Right ventricle myocardium inferior (tissue), 1 donor: ENCODE measurements at regions not wholly inside any gene's neighbourhood (a gene's known extent, or its start where the extent isn't known, plus 50 kb on each side); places are given as distances from the start of the nearest gene placed in this dataset.
A peak's percentile ranks its signal among the peaks of the same experiment; 100 is the strongest.

Source experiments
- ATAC-seq: fragments of 200-7000 bp; cut with Tn5 transposase; one replicate; pipeline ENCODE4 v1.9.1; 2020; ENCODE audit warnings: mild to moderate bottlenecking, moderate library complexity
- DNase-seq: peaks from one replicate; pipeline ENCODE4 v3.0.0; 2021; ENCODE audit errors: missing footprints
- intact Hi-C: fragments of 100-400 bp; cut with DNase I; formaldehyde crosslinking; loops from one replicate; pipeline ENCODE4 v1.11.0; 2022
- donor health status: DM: no; HTN: yes; CAD: no; lungs with severe emphysema.

DNA sequence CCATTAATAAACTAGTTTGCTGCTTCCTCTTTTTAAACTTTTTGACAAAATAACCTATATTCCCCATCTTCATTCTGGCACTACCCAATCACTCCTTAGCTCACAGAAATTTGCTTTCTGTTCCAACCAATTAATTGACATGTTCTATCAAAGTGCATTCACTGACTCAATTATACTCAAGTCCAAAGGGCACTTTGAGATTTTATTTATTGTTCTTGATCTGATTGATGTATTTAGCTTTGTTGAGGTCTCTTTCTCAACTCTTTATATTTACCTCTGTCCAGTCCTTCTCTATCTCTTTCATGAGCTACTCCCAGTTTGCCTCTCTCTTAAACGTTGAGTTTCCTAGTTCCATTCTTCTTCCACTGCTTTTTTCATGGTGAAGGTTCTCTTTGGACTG, 104.4 kb upstream of the TENT5A start:
- no peak for ATAC-seq
- intact Hi-C loops: loop anchor here (5.0 kb wide), 1 partner anchor 35 kb away; no protein-coding TSS in a partner anchor
- DNase-seq: no peak

DNA sequence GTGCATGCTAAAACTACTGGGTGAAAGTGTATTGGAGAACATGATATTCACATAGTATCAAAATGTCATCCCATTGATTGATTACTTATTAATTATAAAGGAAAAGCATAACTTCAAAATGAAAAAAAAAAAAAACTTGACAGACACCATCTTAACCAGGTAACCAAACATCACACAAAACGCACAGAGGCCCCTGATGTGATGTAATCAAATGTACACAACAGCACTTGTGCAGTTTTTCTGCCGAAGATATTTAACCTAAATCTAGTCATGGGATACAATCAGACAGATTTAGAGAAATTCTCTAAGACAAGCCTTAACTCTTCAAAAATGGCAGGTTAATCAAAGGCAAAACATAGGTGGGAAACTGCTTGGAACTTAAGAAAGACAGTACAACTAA, 102.0 kb upstream of the TENT5A start:
- intact Hi-C loops: no loop called here
- ATAC-seq: no peak
- DNase-seq: no peak

DNA sequence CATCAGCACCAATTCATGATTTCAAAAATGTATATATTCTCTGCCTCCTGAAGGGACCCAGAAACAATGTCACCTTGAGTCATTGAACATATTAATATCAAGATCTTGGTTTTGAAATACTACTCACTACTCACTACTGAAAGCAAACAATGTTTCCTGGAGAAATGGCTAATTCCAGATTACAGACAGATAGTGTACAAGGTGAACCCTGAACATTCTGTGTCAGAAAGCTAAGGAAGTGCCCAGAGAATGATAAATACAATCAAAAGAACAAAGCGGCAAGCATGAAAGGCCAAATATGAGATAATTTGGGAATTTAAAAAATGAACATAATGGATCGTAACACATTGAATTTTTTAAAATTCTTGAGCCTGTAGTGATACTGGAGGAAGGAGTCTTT, 101.5 kb upstream of the TENT5A start:
- intact Hi-C loops: no loop called here
- DNase-seq (no peak), ATAC-seq (no peak)

DNA sequence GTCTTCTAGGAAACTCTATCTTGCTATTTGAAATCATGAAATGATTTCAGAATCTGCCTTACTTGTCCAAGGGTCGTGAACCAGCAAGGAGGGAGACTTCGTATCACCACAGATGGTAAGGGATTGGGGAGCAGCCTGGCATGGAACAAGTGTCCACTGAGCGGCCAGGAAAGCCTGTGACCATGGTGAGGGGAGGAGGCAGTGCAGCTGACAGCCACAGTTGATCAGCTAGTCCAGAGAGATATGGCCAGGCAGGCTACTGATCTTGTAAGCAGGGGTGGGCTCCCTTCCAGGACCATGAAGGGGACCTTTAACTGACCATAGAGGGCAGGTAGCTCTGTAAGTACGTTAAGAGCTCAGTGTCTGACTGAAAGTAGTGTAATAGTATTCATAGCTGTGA, 96.8 kb upstream of the TENT5A start:
- no peak for ATAC-seq
- intact Hi-C loops: no loop called here
- DNase-seq: no peak

DNA sequence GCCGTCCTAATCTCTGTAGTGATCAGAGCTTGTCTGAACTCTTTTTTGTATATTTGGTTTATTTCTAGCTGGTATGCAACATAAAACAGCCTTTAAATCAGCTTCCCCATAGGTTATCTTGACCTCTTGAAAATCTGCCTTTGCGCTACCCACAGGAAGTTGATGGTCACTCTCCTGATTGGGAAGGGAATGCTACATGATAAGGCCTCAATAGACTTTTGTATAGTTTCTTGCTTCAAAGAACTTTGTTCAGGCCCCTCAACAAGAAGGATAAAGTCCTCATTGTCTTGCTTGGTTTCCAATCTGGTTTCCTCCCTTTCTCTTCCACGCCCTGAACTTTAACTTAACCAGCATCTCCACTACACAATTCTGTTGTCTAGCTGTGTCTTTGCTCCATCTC, 95.4 kb upstream of the TENT5A start:
- intact Hi-C loops: no loop called here
- no peak for DNase-seq

DNA sequence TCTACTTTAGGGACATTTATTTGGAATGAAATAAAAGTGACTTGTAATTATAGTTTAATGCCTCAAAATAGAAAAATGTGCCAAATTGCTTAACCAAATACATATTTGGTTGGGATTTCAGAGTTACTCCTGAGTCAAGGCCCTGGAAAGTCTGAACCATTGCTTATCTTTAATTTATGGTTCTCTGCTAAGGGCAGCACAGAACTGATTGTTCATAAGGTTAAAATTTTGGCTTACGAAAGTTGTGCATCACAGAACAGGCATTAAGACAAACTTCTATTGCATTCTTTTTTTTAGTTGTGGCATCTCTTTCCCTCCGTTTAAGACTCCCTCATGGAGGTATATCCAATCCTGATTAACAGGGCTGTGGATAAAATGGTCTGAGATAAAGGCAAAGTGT, 92.2 kb upstream of the TENT5A start:
- intact Hi-C loops: no loop called here
- no peak for ATAC-seq
- no peak for DNase-seq

More for the DNA sequence above, 95.4 kb upstream of the TENT5A start:
- ATAC-seq: no peak

DNA sequence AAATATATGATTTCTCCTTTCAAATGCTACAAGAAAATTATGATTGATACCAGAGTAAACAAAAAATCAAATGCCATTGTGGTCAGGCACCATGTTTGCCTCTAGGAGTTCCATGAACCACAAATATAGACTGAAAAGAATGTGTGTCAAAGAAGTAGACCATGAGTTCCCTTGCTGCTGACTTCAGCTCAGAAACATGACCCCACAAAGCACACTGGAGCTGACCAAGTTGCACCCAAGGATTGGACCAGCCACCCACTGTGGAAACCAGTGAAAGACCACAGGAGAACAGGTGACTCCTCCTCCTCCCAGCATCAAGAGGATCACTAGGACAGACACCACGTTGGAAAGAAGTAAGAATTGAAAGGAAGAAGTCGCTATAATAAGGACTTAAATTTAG, 90.8 kb upstream of the TENT5A start:
- ATAC-seq: no peak
- intact Hi-C loops: no loop called here
- no peak for DNase-seq

DNA sequence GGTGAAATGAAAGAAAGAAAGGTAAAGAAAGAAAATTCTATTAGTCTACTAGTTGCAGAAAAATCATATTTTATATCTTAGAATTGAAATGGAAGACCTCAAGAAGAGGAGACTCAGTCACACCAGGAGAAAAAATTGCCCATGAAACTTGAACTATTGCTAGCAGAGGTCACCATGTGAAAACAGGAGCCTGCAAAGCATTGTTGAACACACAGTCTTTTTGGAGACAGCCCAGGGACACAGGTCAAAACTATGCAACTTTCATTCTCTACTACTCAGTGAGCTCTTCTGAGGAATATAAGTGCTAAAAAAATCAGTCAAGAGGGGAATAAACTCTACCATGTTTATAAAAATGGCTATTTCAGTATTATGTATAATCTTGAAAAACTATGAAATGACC, 89.8 kb upstream of the TENT5A start:
- DNase-seq (no peak), ATAC-seq (peak; percentile 63)
- intact Hi-C loops: no loop called here

DNA sequence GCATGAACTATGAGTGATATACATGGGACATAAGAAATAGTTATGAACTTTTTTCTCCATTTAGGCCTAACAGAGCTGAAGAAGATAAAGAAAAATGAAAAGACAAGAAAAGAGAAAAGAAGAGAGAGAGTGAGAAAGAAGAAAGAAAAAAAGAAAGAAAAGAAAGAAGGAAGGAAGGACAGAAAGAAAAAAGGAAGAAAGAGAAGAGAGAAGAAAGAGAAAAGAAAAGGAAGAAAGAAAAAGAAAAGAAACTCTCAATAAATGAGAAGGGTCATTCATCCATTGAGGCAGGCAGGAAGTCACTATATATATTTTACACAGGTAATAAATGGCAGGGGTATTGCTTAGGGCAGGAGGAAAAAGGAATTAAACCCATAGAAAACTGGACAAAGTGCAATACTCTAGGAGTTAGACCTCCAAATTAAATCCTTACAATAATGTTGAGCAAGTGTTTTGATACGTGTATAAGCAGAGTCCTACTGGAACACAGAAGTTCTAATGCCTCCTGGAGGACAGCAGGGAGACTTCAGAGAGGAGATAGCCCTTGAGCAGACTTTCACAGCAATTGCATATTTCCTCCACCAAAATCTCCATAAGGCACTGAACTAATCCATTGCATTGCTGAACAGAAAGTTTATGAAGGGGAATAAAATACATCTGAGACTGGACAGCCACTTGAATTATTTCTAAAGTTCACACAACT, 86.4 kb upstream of the TENT5A start:
- intact Hi-C loops: loop anchor here (5.0 to 10.0 kb wide), 2 partner anchors 87 to 176 kb away; partner anchors contain the start of gene TENT5A
- ATAC-seq: no peak
- no peak for DNase-seq

DNA sequence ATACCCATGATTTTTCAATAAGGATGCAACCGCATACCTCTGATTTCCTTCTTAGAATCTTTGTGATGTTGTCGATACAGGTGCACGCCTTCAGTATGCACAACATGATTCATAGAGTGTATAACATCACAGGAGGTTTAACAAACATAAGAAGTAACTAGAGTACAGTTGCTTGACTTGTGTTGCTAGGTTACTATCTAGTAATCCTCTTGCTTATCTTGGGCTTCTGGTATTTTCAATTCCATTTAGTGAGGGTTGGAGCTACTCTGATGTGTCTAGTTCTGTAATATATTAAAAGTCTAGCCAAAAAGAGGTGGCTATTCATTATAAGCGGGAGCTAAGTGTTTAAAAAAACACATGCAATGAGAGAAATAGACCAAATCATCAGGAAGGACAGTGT, 85.5 kb upstream of the TENT5A start:
- peak; percentile 35 for ATAC-seq
- DNase-seq: no peak
- intact Hi-C loops: loop anchor here (5.0 to 10.0 kb wide), 2 partner anchors 86 to 177 kb away; partner anchors contain the start of gene TENT5A

DNA sequence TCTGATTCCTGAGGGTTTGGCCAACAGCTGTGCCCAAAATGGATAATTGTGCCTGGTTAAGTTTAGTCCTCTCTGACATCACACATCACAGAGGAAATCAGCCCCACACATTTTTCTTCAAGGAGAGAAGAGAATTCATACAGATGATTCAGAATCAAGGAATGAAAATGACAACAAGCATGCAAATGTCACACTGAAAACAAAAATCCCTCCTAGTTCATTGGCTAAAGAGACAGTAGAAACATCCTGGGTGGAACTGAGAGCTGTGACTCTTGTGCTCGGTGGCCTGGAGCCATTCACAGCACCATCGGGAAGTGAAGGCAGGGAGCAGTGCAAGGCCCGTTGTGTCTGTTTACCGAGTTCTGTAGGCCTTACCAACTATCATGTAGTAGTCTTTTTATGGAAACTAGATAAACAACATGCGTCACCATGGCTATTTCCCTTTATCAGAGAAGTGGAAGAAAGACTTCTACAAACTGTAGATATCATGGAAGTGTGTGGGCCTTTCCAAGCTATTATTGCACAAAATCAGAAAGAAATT, 81.7 kb upstream of the TENT5A start:
- intact Hi-C loops: loop anchor here (2.0 to 10.0 kb wide), 2 partner anchors 67 to 181 kb away; no protein-coding TSS in a partner anchor
- DNase-seq: peak; percentile 68
- peak; percentile 97 for ATAC-seq

DNA sequence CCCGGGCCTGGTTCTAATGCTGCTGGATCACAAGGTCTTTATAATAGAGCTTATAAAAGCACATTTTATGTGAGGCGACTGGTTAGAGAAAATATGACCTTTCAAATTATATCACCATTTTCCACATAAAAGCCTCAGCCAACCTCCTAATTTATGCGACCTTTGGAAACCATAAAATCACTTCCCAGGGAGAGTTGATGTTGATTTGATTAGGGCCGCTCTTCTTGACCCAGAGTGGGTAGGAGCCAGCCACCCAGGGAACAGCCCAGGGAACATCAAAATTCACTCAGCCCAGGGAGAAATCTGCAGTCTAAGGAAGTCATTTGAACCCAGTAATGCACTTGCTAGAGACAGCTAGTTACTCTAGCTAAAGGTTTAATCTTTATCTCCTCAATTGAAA, 79.8 kb upstream of the TENT5A start:
- ATAC-seq: no peak
- intact Hi-C loops: loop anchor here (10.0 kb wide), 1 partner anchor 182 kb away; no protein-coding TSS in a partner anchor
- DNase-seq: no peak

DNA sequence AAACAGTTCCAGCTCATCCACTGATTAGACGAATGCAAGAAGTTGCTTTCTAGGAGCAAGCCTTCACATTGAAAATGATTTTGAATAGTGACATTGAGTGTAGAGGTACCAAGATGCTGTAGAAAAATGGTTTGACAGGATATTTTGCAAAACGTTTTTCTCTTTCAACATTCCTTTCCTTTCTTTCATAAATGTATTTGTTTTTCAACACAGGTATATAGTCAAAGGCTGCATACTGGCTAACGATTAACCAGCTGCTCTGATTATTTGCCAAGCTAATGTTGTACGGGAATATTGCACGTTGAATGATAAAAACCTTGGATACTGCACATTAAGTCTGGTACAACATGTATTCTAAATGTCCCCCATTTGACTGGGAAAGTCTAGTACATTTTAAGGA, 78.8 kb upstream of the TENT5A start:
- DNase-seq (no peak), ATAC-seq (no peak)
- intact Hi-C loops: loop anchor here (10.0 kb wide), 1 partner anchor 184 kb away; no protein-coding TSS in a partner anchor

DNA sequence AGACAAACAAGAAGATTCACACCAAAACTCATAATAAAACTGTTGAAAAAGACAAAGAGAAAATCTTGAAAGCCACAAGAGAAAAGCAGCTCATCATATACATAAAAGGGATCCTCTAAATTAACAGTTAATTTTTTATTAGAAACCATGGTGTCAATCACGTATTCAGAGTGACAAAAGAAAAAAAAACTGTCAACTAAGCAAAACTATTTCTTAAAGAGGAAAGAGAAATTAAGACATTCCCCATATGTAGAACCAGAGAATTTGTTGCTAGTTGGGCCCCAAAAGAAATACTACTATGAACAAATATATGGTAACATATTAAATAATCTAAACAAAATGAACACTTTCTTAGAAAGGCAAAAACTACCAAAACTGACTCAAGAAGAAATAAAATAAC, 74.3 kb upstream of the TENT5A start:
- no peak for DNase-seq
- ATAC-seq: no peak
- intact Hi-C loops: no loop called here

DNA sequence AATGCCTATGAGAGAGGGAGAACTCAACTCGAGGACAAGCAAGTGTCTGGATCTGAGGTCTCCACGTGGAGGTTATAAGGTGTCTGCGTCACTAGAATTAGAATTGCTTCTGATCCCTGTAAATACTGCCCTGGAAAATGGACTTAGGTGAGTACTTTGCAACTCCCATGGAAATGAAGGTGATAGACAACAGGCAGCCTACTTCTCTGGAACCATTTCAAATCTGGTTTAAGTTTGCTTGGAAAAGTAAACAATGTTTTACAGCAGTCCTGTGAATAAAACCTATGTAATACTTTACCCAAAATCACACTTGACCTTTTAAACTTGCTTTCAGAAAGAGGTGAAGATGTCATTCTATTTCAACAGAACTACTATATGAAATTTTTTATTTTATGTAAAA, 70.1 kb upstream of the TENT5A start:
- no peak for DNase-seq
- intact Hi-C loops: no loop called here
- ATAC-seq: no peak

DNA sequence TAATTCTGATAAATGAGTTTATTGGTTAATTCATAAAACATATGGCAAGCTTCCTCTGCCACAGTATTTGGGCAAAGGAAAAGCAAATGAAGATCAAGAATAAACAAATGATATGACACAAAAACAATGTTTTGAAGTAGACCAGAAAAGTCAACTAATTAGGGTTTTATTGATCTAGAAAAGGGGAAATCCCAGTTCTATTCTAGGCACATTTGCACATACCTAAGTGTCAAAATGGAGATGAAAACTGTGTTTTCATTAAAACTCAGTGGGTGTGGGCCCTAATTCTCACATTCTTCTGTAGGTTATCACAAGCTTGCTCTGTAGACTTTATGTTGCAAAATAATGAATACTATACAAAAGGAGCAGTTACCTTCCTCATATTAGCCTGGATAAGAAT, 69.0 kb upstream of the TENT5A start:
- DNase-seq (no peak), ATAC-seq (no peak)
- intact Hi-C loops: no loop called here

DNA sequence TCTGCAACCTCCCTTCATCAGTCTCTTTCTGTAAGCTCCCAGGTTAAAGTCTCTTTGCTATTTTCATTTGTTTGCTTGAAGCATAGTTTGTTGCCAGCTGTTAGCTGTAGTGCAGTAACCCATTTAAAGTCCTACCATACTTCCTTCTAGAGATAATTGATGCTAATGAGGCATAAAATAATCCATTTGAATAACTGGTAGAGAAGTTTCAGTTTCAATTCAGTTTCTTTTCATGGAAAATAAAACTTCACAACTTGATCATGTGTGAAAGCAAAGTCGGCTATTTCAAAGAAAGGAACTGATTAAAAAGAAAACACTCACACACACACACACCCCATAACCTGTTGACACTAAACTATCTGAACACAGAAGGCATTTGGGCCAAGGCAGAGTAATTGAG, 68.5 kb upstream of the TENT5A start:
- ATAC-seq (no peak), DNase-seq (no peak)
- intact Hi-C loops: no loop called here

DNA sequence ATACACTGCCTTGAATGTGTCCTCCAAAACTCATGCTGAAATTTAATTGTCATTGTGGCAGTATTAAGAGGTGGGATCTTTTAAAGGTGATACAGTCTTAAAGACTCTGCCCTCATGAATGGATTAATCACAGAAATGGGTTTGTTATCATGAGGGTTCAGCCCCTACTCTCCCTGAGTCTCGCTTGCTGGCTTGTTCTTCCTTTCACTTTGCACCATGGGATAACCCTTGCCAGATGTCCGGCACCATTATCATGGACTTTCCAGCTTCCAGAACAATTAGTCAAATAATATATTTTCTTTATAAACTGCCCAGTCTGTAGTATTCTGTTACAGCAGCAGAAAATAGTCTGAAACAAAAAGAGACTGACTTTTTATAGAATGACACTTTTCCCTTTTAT, 67.9 kb upstream of the TENT5A start:
- ATAC-seq (no peak), DNase-seq (no peak)
- intact Hi-C loops: no loop called here

DNA sequence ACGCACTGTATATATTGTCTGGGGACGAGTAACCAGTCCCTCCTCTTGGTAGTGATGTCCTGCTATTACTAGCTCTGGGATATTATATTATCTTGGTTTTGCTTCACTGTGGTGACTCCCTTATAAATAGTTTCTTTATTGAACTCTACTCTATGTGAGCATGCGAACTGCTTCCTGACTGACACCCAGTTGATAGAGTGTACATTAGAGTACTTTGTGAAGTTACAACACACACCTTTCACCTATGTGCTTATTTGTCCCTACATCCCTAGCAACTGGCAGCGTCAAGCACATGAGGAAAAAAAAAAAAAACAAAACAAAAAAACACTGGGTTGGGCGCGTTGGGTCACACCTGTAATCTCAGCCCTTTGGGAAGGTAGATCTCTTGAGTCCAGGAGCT, 67.3 kb upstream of the TENT5A start:
- no peak for ATAC-seq
- no peak for DNase-seq
- intact Hi-C loops: no loop called here

DNA sequence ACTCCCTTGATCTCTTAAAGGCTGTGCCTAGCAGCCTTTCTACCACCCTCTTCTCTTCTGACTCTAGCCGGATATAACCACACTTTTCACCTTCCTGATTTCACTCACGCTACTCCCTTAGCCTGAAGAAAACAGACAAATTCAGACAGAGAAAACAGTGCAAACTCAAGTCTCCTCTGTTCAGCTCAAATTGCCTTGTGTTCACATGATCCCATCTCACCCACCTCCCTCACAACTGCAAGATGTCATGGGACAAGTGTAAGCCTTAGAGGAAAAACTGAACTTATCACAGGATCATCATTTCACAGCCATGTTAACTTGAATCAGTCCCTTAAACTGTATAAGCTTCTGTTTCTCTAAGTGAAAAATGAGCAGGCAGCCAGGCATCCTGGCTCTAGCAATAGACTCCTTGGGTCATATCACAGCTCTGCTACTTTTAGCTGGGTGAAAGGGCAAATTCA, 66.5 kb upstream of the TENT5A start:
- DNase-seq (no peak), ATAC-seq (no peak)
- intact Hi-C loops: no loop called here

DNA sequence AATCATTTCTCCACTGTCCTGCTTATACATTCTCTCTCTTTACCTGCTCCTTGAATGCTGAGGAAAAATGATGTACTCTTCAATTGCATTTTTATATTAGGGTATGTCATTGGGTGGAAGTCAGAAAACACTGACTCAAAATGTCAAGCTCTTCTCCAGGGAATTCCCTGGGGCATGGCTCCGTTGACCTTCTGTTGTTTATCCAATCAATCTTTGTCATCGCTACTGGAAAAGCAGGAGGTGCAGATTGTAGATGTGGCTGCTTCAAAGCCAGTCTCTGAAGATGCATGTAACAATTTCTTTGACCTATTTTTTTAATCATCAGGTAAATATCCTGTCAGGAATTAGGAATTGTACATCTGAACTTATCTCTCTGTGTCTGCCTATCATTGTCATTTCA, 63.9 kb upstream of the TENT5A start:
- intact Hi-C loops: no loop called here
- ATAC-seq: no peak
- no peak for DNase-seq
